ENCODE measurements at regions not wholly inside any gene's neighbourhood (a gene's known extent, or its start where the extent isn't known, plus 50 kb on each side); places are given as distances from the start of the nearest gene placed in this dataset.

GRCh38 chr1:195970209-195970608, 638.0 kb downstream of the KCNT2 start:
- no peaks in the 10 kb centered on the region for H3K27me3 Mint-ChIP-seq (ENCODE audit: insufficient read depth)
- 93 to 100% methylated on average over 1 of the region's 1 CpG for WGBS, 2 experiments (ENCODE audit: insufficient coverage in 1 of 2, insufficient read length in 1 of 2)

DNA sequence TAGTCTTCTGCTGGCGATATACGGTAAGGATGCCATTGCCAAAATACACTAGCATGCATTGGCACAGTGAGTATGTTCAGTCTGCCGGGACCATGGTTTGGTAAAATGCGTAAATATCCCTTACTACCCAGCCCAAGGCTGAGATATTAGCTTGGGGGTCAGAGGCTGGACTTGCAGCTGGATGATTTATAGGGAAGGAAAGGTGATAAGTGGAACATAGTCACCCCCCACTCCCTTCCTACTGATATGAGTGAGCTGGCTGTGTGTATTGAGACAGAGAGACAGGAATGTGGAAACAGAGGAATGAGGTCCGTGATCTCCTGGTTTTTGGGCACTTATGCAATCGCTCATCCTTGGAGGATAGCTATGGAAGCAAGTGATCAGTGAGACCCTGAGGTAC, 642.8 kb downstream of the KCNT2 start:
- Histone ChIP-seq H3K9me3 (ENCODE audit: control insufficient read depth, low read length) (no peaks in the 10 kb centered on the region), H3K9ac (ENCODE audit: extremely low read depth, low read length, poor library complexity, severe bottlenecking) (no peak overlapping the region), H3K4me1 (ENCODE audit: control insufficient read depth, insufficient read depth, low read length) (no peaks in the 10 kb centered on the region), H3K27ac (ENCODE audit: low read depth, low read length) (no peak overlapping the region), H3K4me3 (ENCODE audit: low read length) (no peak overlapping the region), H3K36me3 (ENCODE audit: control insufficient read depth, insufficient read depth, low read length) (no peaks in the 10 kb centered on the region), H3K27me3 (ENCODE audit: control insufficient read depth, insufficient read depth, low read length, poor library complexity, severe bottlenecking) (no peaks in the 10 kb centered on the region)
- no peaks in the 10 kb centered on the region for H3K9me3 Mint-ChIP-seq
- WGBS, 2 experiments (ENCODE audit: insufficient coverage in 1 of 2, insufficient read length in 1 of 2): 85 to 88% methylated on average over 4 to 6 of the region's 6 CpGs
- H3K27ac Mint-ChIP-seq: no peak overlapping the region
- no peaks in the 10 kb centered on the region for H3K27me3 Mint-ChIP-seq (ENCODE audit: insufficient read depth)
- TF ChIP-seq CTCF (conservative IDR thresholded peaks at IDR 0.05): no peak
- no peak for DNase-seq
- H3K4me1 Mint-ChIP-seq: no peaks in the 10 kb centered on the region
- no peaks in the 10 kb centered on the region for H3K36me3 Mint-ChIP-seq (ENCODE audit: low read depth)
- no peak overlapping the region for H3K4me3 Mint-ChIP-seq

More at GRCh38 chr1:195970209-195970608, 638.0 kb downstream of the KCNT2 start:
- TF ChIP-seq CTCF (conservative IDR thresholded peaks at IDR 0.05): no peak
- Histone ChIP-seq H3K4me3 (ENCODE audit: low read length) (no peak overlapping the region), H3K9me3 (ENCODE audit: control insufficient read depth, low read length) (no peaks in the 10 kb centered on the region), H3K4me1 (ENCODE audit: control insufficient read depth, insufficient read depth, low read length) (no peaks in the 10 kb centered on the region), H3K27ac (ENCODE audit: low read depth, low read length) (no peak overlapping the region), H3K9ac (ENCODE audit: extremely low read depth, low read length, poor library complexity, severe bottlenecking) (no peak overlapping the region), H3K36me3 (ENCODE audit: control insufficient read depth, insufficient read depth, low read length) (no peaks in the 10 kb centered on the region), H3K27me3 (ENCODE audit: control insufficient read depth, insufficient read depth, low read length, poor library complexity, severe bottlenecking) (no peaks in the 10 kb centered on the region)
- Mint-ChIP-seq H3K4me1 (no peaks in the 10 kb centered on the region), H3K9me3 (no peaks in the 10 kb centered on the region), H3K27ac (no peak overlapping the region), H3K36me3 (ENCODE audit: low read depth) (no peaks in the 10 kb centered on the region), H3K4me3 (no peak overlapping the region)
- no peak for DNase-seq

DNA sequence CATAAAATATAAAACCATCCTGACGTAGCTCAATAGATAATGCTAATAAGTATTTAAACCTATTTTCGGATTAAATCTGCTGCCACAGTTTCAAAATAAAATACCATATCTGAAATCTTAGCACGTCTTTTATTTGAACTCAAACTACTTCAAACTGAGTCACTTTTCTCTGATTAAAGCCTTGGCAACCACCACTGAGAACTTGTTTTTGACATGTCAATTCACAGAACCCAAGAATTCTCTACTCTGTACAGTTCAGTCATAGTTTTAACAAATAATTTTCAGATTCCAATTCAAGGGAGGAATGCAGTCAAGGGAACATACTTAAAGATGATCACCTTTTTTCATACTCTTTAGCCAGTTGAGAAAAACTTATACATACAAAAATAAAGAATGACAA, 643.2 kb downstream of the KCNT2 start:
- no peak for TF ChIP-seq CTCF (conservative IDR thresholded peaks at IDR 0.05)
- Mint-ChIP-seq H3K4me1 (no peaks in the 10 kb centered on the region), H3K36me3 (ENCODE audit: low read depth) (no peaks in the 10 kb centered on the region), H3K4me3 (no peak overlapping the region), H3K27me3 (ENCODE audit: insufficient read depth) (no peaks in the 10 kb centered on the region), H3K9me3 (no peaks in the 10 kb centered on the region), H3K27ac (no peak overlapping the region)
- Histone ChIP-seq H3K4me1 (ENCODE audit: control insufficient read depth, insufficient read depth, low read length) (no peaks in the 10 kb centered on the region), H3K9me3 (ENCODE audit: control insufficient read depth, low read length) (no peaks in the 10 kb centered on the region), H3K27ac (ENCODE audit: low read depth, low read length) (no peak overlapping the region), H3K27me3 (ENCODE audit: control insufficient read depth, insufficient read depth, low read length, poor library complexity, severe bottlenecking) (no peaks in the 10 kb centered on the region), H3K4me3 (ENCODE audit: low read length) (no peak overlapping the region), H3K36me3 (ENCODE audit: control insufficient read depth, insufficient read depth, low read length) (no peaks in the 10 kb centered on the region), H3K9ac (ENCODE audit: extremely low read depth, low read length, poor library complexity, severe bottlenecking) (no peak overlapping the region)
- 89% methylated on average over 3 of the region's 3 CpGs for WGBS, 2 experiments (ENCODE audit: insufficient coverage in 1 of 2, insufficient read length in 1 of 2)
- no peak for DNase-seq
